MM.1S (cell line): ENCODE measurements at regions not wholly inside any gene's neighbourhood (a gene's known extent, or its start where the extent isn't known, plus 50 kb on each side); places are given as distances from the start of the nearest gene placed in this dataset.

Experiments used
- DNase-seq: peaks from one replicate; pipeline ENCODE4 v3.0.0-alpha.2; 2015
- H2AFZ ChIP-seq: fragments of 300-600 bp; sonication (generic); 2 replicates; pipeline ENCODE4 v1.6.0; 2016; ENCODE audit warnings: antibody characterized with exemption, low read length
- H3F3A ChIP-seq: fragments of 300-600 bp; sonication (generic); 2 replicates; pipeline ENCODE4 v1.6.1; 2016; ENCODE audit warnings: mild to moderate bottlenecking, antibody characterized with exemption, low read length, moderate library complexity, mixed read lengths; ENCODE audit not compliant: insufficient read depth
- H3K27ac ChIP-seq: fragments of 300-600 bp; sonication (generic); 2 replicates; pipeline ENCODE4 v1.5.1; 2016; ENCODE audit warnings: mild to moderate bottlenecking, low read length
- H3K27me3 ChIP-seq: fragments of 300-600 bp; sonication (generic); replicated peaks from 2 replicates; pipeline ENCODE4 v1.6.0; 2016; ENCODE audit warnings: low read length; ENCODE audit not compliant: insufficient read depth
- H3K36me3 ChIP-seq: fragments of 300-600 bp; sonication (generic); replicated peaks from 2 replicates; pipeline ENCODE4 v1.6.1; 2016; ENCODE audit warnings: mild to moderate bottlenecking, low read length, mixed read lengths; ENCODE audit not compliant: insufficient read depth
- H3K4me1 ChIP-seq: fragments of 300-600 bp; sonication (generic); 2 replicates; pipeline ENCODE4 v1.6.1; 2016; ENCODE audit warnings: low read length, mixed read lengths
- H3K4me2 ChIP-seq: fragments of 300-600 bp; sonication (generic); 2 replicates; pipeline ENCODE4 v1.6.0; 2016; ENCODE audit warnings: low read depth, low read length
- H3K4me3 ChIP-seq: fragments of 300-600 bp; sonication (generic); 2 replicates; pipeline ENCODE4 v1.5.1; 2016; ENCODE audit warnings: low read length, mixed read lengths
- H3K79me2 ChIP-seq: fragments of 300-600 bp; sonication (generic); 2 replicates; pipeline ENCODE4 v1.6.1; 2016; ENCODE audit warnings: mixed run types, low read length, mixed read lengths
- H3K9ac ChIP-seq: fragments of 300-600 bp; sonication (generic); 2 replicates; pipeline ENCODE4 v1.6.1; 2016; ENCODE audit warnings: low read length, mixed read lengths
- H3K9me2 ChIP-seq: fragments of 300-600 bp; sonication (generic); replicated peaks from 2 replicates; pipeline ENCODE4 v1.6.1; 2016; ENCODE audit warnings: mild to moderate bottlenecking, low read length, mixed read lengths; ENCODE audit not compliant: insufficient read depth
- H3K9me3 ChIP-seq: fragments of 300-600 bp; sonication (generic); replicated peaks from 2 replicates; pipeline ENCODE4 v1.6.1; 2016; ENCODE audit warnings: mild to moderate bottlenecking, low read length, mixed read lengths; ENCODE audit not compliant: insufficient read depth
- H4K20me1 ChIP-seq: fragments of 300-600 bp; sonication (generic); 2 replicates; pipeline ENCODE4 v1.6.1; 2016; ENCODE audit warnings: mild to moderate bottlenecking, low read length, moderate library complexity, mixed read lengths; ENCODE audit not compliant: insufficient read depth
- CTCF ChIP-seq: fragments of 300-600 bp; sonication (generic); IDR thresholded peaks from 2 replicates; pipeline ENCODE4 v1.5.1; 2016; ENCODE audit warnings: antibody characterized with exemption, low read length, mixed read lengths
- EZH2 ChIP-seq: fragments of 300-600 bp; sonication (generic); optimal IDR thresholded peaks from 2 replicates; pipeline ENCODE3; 2017; ENCODE audit warnings: low read depth, mild to moderate bottlenecking, antibody characterized with exemption, low read length, mixed read lengths
- EZH2phosphoT487 ChIP-seq: fragments of 300-600 bp; sonication (generic); IDR thresholded peaks from 2 replicates; pipeline ENCODE4 v1.6.1; 2018; ENCODE audit warnings: antibody characterized with exemption, low read length

- Histone ChIP-seq H3K36me3 (no peaks in the 10 kb centered on the region), H3K4me1 (no peaks in the 10 kb centered on the region), H2AFZ (no peak overlapping the region), H3F3A (no peaks in the 10 kb centered on the region), H3K4me2 (no peak overlapping the region), H3K27ac (no peak overlapping the region), H3K9me2 (no peaks in the 10 kb centered on the region), H4K20me1 (no peaks in the 10 kb centered on the region), H3K9me3 (no peaks in the 10 kb centered on the region), H3K4me3 (no peak overlapping the region), H3K79me2 (no peaks in the 10 kb centered on the region), H3K27me3 (no peaks in the 10 kb centered on the region), H3K9ac (no peak overlapping the region)
- no peak for TF ChIP-seq EZH2
- no peak for TF ChIP-seq EZH2phosphoT487
- TF ChIP-seq CTCF = no peak
- DNase-seq = no peak
Measured at GRCh38 chr2:217329023-217329431, 469.2 kb upstream of the TNP1 start.

GRCh38 chr2:217328622-217328978 lies 468.7 kb upstream of the TNP1 start:
- DNase-seq = no peak
- no peaks in the 10 kb centered on the region for H3F3A ChIP-seq
- no peak overlapping the region for H3K4me2 ChIP-seq
- H3K9ac ChIP-seq = no peak overlapping the region
- no peak overlapping the region for H3K4me3 ChIP-seq
- H2AFZ ChIP-seq = no peak overlapping the region
- TF ChIP-seq CTCF (no peak), EZH2 (no peak), EZH2phosphoT487 (no peak)
- H3K27ac ChIP-seq = no peak overlapping the region
- no peaks in the 10 kb centered on the region for H4K20me1 ChIP-seq
- no peaks in the 10 kb centered on the region for H3K79me2 ChIP-seq
- no peaks in the 10 kb centered on the region for H3K27me3 ChIP-seq
- H3K4me1 ChIP-seq = no peaks in the 10 kb centered on the region
- H3K9me3 ChIP-seq = no peaks in the 10 kb centered on the region
- H3K36me3 ChIP-seq = no peaks in the 10 kb centered on the region
- H3K9me2 ChIP-seq = no peaks in the 10 kb centered on the region

- H3K9me3 ChIP-seq = no peaks in the 10 kb centered on the region
- H3K9ac ChIP-seq = no peak overlapping the region
- no peak overlapping the region for H3K27ac ChIP-seq
- TF ChIP-seq EZH2 (no peak), EZH2phosphoT487 (no peak), CTCF (no peak)
- no peaks in the 10 kb centered on the region for H3K79me2 ChIP-seq
- H3K9me2 ChIP-seq = no peaks in the 10 kb centered on the region
- H3K36me3 ChIP-seq = no peaks in the 10 kb centered on the region
- no peaks in the 10 kb centered on the region for H4K20me1 ChIP-seq
- H3K4me2 ChIP-seq = no peak overlapping the region
- H3K4me1 ChIP-seq = no peaks in the 10 kb centered on the region
- no peaks in the 10 kb centered on the region for H3K27me3 ChIP-seq
- no peak overlapping the region for H3K4me3 ChIP-seq
- no peak overlapping the region for H2AFZ ChIP-seq
- no peak for DNase-seq
- no peaks in the 10 kb centered on the region for H3F3A ChIP-seq
Measured at GRCh38 chr2:217327953-217328621, 468.2 kb upstream of the TNP1 start.
